Uterus (tissue), 2 donors: ENCODE measurements at regions not wholly inside any gene's neighbourhood (a gene's known extent, or its start where the extent isn't known, plus 50 kb on each side); places are given as distances from the start of the nearest gene placed in this dataset.

Source experiments
- POLR2A ChIP-seq, 2 donors: fragments of 450-650 bp; IDR thresholded peaks; one replicate each; pipeline ENCODE4 v1.6.1; 2016; ENCODE audit warnings: antibody characterized with exemption in 2 of 2, mild to moderate bottlenecking in 1 of 2, moderate library complexity in 1 of 2
- TF ChIP-seq, protein P1 (sequence below), 4 experiments: fragments of 200-600 bp in 2 of 4; fragments of 450-650 bp in 2 of 4; sonication (generic) in 2 of 4; IDR thresholded peaks; one replicate each; pipeline ENCODE4 v1.5.1; 2016 to 2019; ENCODE audit warnings: antibody characterized with exemption in 4 of 4, mild to moderate bottlenecking in 2 of 4, moderate library complexity in 1 of 4

DNA sequence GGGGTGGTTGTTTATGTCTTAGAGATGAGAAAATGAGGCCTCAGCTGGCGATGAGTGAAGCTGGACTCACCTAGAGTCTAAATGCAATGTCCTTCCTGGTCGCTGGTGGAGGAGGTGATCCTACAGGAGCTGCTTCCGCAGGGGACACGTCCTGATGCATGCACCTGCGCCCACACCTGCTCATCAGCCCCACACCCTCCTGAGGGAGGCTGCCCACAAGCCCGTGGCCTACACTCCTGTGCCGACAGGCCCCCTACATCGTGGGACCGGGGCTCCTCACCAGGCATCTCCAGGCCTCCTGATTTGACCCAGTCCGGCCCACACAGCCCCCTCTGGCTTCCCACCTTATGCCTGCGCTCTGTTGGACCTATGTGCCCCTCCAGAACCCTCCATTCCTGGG is 857.2 kb downstream of the TBC1D22A start:
- TF ChIP-seq, protein P1, sequence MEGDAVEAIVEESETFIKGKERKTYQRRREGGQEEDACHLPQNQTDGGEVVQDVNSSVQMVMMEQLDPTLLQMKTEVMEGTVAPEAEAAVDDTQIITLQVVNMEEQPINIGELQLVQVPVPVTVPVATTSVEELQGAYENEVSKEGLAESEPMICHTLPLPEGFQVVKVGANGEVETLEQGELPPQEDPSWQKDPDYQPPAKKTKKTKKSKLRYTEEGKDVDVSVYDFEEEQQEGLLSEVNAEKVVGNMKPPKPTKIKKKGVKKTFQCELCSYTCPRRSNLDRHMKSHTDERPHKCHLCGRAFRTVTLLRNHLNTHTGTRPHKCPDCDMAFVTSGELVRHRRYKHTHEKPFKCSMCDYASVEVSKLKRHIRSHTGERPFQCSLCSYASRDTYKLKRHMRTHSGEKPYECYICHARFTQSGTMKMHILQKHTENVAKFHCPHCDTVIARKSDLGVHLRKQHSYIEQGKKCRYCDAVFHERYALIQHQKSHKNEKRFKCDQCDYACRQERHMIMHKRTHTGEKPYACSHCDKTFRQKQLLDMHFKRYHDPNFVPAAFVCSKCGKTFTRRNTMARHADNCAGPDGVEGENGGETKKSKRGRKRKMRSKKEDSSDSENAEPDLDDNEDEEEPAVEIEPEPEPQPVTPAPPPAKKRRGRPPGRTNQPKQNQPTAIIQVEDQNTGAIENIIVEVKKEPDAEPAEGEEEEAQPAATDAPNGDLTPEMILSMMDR (IDR thresholded peaks at IDR 0.05), result no peak
- no peak for TF ChIP-seq POLR2A (IDR thresholded peaks at IDR 0.05)
